HG03521 (cell line): ENCODE measurements at regions not wholly inside any gene's neighbourhood (a gene's known extent, or its start where the extent isn't known, plus 50 kb on each side); places are given as distances from the start of the nearest gene placed in this dataset.
"Not testable (repeated sequence)": the region's sequence is repeated elsewhere in the genome, so short reads cannot be mapped to it uniquely, and the experiment has no call there.

ENCODE experiments used
- ATAC-seq: cut with Tn5 transposase; IDR thresholded peaks from one replicate; pipeline ENCODE4 v1.9.1; 2021; ENCODE audit warnings: mild to moderate bottlenecking, moderate library complexity; ENCODE audit not compliant: unreplicated experiment

DNA sequence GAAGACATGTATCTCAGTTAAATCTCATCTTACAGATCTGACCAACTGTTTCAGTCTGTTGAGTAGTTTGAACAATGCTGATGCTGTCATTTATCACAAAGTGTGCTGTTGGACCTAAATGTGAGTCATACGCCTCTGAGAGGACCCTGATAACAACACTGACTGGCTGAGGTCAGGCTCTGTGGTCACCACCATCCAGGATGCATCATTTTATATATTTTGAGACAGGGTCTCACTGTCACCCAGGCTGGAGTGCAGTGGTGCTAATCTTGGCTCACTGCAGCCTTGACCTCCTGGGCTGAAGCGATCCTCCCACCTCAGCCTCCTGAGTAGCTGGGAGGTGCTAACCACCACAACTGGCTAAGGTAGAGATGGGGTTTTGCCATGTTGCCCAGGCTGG lies 181.0 kb upstream of the RGS6 start:
- ATAC-seq = no peak

DNA sequence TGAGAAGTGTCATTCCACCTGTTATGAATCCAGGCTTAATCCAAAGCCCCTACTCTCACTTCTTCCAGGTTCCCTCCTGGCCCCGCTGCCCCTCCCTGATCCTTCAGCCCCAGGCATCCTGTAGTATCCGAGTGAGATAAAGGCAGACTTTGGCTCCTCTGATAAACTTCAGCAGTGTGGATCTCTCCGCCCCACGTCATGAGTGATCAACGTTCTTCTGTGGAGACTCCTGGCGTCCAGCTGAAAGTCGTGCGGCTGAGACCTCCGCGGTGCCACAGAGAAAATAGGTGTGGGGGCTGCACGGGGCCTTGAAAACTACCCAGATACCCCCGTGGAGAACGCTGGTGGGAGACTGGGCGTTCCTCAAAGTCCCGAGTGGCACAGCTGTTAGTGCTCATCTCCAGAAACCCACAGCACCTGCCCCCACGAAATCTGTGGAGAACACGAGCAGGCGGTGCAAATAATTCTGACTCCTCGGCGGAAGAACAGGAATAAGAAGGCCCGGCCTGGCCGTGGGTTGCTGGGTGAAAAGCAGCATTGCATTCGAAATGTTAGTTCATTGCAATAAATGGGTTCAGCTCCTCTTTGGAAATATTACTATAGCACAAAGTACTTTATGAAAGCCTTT lies 180.0 kb upstream of the RGS6 start:
- ATAC-seq = no peak

DNA sequence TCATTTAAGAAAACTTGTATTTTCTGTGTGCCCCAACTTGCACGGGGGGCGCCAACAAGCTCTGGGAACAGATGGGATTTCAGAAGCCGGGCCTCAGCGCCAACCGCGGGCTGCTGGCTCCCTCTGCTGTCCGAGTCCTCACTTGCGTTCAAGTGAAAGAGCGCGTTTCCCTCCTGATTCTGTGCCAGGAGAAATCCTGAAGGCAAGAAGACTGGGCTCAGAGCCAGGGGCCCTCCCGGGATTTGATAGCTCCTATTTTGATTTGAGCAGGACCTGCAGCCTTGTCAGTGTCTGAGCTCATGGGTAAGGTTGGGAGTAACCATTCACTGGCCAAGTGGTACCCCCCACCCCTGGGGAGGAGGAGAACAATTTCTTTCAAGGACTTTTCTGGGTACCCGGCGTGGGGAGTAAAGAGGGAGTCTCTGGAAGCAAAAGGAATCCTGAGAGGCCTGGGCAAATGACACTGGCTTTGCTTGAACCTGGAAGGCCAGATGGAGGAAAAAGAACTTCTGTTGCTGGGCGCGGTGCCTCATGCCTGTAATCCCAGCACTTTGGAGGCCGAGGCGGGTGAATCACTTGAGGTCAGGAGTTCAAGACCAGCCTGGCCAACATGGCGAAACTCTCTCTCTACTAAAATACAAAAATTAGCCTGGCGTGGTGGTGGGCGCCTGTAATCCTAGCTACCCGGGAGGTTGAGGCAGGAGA lies 179.0 kb upstream of the RGS6 start:
- no peak for ATAC-seq

DNA sequence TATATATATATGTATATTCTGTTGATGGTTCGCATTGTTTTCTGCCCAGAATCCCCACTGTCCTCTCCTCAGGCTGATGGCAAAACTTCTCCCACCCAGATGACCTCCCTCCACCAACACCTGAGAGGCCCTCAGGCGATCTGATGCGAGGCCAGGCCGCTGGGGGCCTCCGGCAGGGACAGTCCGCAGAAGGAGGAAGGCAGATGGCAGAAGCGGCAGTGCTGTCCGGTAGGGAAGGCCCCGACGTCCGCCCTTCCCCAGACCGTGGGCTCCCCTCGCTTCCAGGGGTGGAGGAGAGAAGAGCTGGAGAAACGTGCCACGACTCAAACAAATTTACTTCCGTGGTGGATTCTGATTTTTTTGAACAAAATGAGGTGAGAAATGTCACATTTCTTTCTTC lies 178.3 kb upstream of the RGS6 start:
- no peak for ATAC-seq

DNA sequence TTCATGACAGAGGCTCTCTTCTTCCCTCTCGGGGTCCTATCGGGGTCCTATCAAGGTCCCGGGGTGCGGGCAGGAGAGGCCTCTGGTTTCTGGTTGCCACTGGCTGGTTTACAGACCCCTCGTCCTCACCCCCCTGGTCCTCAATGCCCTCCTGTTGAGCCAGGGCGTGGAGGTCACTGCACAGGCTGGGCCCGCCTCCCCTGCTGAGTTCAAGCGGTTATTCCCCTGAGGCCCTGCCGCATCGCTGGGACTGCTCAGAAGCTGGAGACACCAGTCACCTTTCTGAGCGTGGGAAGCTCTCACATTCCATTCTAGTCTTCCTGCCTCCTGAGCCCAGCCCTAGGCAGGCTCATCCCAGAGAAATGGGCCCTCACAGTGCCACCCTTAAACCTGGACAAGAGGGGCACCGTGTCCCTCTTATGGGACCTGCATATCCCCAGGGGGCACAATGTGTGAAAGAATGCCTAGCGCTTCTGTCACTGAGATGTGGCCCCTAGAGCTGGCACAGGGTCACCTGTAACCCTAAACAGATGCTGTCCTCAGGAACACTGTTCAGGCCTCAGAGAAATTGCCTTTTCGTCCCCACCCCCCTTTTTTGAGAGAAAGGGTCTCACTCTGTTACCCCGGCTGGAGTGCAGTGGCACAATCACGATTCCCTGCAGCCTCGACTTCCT lies 177.7 kb upstream of the RGS6 start:
- no peak for ATAC-seq

DNA sequence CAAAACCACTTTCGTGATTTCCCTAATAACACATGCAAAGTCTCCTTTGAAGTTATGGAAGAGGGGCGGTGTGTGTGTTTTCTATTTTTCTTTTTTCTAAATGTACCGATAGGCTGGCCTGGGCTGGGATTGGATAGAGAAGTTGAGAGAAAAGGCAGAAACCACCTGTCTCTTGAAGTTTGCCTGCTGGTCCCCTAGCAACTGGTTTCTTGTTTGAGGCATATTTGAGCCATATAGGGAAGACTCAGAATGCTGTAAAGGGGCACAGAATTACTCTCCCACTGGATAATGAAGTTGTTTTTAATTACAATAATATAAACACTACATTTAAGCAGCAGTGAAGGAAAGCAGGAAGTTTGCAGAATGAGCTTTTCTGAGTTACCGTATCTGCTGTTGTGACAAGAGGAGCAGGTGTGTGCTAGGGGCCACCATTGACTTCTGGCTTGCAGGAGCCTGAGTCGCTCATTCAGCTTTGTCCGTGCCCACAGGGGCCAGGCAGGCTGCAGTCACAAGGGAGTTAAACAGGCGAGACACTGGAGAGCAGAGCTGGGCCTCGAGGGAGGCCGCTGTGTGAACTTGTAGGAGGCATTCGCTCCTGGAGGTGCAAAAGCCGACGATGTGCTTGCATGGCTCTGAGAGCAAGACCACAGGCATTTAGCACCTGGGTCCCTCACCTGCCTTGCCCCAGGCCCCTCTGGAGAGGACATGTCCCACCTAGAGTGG lies 173.8 kb upstream of the RGS6 start:
- ATAC-seq = no peak

DNA sequence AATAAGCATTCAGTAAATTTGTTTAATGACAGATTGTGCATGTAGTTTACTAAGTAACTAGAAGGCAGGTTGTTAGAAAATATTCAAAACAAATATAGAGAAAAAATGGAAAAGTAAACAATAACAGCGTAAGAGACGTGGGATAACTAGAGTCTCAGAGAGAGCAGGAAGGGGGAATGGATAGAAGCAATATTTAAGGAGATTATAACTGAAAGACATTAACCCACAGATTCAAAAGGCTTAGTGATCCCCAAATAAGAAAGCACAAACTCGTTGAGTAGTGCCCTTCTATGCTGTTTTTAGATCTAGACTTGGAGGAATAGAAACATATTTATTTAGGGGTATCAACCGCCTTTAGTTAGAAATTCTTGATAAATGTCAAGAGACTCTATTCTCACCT lies 169.7 kb upstream of the RGS6 start:
- ATAC-seq = no peak

DNA sequence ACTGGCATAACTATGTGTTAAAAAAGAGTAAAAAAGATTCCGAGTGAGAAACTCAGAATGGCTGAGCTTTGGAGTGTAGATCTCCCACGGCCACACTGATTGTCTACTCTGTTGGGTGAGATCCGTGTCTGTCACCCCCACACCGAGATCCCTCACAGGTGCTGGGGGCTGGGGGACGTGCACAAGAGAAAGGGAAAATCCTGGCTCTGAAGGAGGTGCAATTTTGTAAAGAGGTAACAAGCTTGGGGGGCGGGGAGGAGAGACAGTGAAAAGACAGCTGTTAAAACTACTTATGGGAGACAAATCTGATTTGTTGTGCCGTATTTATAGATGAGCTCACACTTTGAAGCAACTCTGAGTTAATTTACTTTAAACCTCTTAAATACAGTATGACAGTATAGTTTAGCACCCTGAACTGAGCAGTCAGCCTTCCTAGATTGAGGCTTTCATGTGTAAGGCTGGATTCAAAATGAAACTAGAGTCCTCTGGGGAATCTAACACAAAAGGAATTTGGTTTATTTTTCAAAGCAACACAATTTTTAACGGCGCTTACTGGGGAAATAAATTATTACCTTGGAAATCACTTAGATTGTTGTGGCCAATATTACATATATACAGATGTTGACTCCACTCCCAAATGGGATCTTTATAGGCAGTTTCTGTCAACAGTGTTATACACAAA lies 167.4 kb upstream of the RGS6 start:
- no peak for ATAC-seq

DNA sequence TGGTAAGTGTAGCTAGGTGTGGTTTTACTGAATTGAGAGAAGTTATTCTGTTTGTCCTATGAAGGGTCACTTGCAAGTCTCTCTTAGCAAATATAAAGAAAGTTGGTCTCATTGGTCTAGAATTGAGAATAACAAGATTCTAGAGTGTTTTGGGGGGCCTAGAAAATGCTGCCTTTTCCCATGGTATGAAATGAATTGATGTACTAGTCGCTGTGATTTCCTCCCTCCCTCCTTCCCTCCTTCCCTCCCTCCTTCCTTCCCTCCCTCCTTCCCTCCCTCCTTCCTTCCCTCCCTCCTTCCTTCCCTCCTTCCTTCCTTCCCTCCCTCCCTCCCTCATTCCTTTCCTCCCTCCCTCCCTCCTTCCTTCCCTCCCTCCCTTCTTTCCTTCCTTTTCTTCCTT lies 166.7 kb upstream of the RGS6 start:
- no peak for ATAC-seq

DNA sequence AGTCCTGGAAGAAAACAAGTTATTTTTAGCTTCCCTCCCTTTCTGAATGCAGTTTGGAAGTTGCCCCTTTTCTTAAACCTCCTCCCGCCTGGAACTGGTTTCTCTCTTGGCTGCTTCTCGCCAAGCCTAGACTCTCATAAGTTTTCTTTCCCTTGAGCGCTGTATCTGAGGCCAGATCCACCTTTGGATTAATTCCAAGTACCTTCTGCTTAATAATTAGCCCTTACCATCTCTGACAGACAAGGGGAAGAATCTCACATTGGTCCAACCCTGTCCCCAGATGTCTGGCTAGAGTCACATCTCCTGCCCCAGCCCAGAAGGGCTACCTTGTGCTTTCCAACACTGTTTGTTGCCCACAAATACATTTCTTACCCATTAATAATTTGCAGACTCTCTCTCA lies 161.8 kb upstream of the RGS6 start:
- ATAC-seq = no peak

DNA sequence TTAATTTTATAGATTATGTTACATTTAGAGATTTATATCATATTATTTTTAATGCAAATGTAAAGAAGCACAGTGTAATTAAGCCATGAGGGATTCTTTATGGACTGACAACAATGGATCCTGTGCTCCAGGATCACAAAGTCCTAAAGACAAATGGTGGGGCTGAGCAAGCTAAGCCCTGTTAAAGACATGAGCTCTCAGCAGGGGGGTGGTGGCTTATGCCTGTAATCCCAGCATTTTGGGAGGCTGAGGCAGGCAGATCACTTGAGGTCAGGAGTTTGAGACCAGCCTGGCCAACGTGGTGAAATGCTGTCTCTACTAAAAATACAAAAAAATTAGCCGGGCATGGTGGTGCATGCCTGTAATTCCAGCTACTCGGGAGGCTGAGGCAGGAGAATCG lies 160.8 kb upstream of the RGS6 start:
- not testable (repeated sequence) for ATAC-seq

DNA sequence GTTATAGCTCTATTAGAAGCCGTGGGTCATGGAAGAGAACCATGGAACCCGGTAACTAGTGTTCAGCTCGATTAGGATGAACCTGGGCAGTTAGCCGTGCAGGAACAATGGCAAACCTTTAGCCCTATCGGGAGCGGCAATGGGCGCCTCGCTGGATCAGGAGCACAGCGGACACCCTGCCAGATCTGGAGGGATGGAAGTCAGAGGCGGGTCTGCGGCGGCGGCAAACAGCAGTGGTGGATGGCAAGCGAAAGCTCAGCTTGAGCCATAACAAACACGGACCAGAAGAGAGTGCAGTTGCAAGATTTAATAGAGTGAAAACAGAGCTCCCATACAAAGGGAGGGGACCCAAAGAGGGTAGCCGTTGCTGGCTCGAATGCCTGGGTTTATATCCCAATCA lies 160.2 kb upstream of the RGS6 start:
- ATAC-seq = not testable (repeated sequence)

DNA sequence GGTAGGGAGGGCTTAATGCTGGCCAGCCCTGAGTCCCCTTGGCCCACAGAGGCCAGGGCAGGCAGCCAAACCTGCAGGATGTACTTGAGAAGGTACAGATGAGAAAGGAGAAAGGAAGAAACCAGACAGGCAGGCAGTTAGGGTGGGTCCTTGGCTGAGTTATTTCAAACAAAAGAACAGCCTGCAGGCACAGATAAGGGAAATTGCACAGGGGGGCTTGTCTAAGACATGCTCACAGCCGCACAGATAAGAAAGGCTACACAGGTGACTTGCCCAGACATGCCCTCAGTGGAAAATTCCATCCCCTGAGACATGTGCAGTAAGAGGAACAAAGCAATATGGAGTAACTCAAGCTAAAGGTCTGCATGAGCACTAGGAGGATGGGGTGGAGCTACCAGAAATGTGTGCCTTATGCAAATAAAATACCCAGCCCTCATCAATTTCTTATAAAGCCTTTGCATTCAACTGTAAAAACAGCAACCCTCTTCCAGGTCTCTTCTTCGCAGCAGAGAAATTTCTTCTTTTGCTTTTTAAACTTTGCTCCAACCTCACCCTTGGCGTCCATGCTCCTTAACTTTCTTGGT lies 158.2 kb upstream of the RGS6 start:
- ATAC-seq = no peak

DNA sequence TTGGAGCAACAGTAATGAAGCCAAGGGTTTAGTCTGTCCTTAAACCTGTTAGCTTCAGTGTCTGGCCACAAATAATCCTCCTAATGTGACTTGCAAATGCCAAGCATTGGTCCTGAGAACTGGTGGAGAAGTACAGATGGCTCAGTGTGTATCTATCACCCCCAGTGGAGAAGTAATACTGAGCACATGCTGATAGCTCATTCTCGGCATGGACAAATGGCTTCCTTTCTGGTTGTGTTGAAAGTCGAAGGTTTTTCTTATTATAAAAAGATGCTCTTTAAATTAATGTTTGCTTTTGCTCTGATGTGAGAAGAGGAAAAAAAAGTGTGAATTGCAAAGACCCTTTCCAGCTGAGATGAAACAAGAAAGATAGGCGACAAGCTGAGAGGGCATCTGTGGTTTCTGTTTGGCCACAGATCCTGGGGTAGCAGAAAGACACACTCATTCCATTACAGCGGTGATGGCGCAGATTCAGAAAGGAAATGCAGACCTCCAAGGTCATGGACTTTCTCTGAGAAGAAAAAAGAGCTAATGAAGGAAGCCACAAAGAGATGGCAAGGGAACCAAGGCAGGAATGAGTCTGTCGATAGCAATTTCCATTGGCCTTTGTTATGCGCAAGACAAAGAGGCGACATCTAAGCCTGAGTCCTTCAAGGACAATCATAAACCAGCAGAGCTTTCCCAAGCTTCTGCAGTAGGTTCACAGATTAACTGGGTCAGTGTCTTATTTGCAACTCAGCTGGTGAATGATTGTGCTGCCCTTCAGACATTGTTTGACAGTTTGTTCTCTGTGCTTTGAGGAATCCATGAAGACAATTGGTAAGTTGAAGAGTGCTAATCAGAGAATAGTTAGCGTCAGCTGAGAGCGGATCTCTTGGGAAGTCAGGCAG lies 155.5 kb upstream of the RGS6 start:
- no peak for ATAC-seq

DNA sequence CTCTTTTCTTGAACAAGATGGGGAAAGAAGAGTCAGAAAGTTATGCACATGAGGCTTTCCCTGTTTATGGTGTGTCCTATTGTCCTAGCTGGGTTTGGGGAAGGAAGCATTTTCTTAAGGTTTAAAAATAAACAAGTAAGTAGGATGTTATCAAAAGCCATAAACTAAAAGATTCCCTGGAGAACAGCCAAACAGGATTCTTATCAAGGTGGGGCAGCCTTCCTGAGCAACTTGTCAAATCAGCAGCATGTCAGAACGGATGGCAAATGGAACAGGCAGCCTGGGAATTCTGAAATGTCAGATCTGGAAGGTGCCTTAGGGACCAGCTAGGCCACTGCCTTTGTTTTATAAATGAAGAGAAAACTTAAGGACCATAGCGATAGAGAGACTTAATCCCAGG lies 152.2 kb upstream of the RGS6 start:
- no peak for ATAC-seq

DNA sequence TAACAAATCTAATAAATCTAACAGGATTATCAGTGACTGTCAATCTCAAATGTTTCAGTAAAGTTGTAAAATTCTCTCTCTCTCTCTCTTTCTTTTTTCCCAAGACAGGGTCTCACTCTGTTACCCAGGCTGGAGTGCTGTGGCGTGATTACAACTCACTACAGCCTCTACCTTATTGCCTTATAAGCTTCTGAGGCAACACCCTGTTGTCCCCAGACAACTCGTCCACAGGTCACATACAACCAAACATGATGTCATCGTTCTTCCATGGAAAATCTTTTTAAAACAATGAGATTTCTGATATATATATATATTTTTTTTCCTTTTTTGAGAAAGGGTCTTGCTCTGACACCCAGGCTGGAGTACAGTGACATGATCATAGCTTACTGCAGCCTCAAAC lies 151.4 kb upstream of the RGS6 start:
- ATAC-seq = no peak

DNA sequence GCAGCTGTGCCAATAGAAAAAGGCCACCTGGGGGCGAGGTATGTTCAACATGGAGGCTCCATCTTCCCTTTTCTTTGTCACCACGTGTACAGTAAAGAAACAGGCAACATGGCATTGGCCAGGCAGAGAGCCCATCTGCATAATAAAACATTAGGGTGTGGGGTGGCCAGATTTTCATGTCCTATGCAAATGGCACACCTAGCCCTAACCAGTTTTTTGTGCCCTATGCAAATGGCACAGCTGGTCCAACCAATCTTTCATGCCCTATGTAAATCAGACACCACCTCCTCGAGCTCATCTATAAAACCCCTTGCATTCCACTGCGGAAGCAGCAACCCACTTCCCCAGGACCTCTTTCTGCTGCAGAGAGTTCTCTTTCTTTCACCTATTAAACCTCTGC lies 149.1 kb upstream of the RGS6 start:
- ATAC-seq = no peak

DNA sequence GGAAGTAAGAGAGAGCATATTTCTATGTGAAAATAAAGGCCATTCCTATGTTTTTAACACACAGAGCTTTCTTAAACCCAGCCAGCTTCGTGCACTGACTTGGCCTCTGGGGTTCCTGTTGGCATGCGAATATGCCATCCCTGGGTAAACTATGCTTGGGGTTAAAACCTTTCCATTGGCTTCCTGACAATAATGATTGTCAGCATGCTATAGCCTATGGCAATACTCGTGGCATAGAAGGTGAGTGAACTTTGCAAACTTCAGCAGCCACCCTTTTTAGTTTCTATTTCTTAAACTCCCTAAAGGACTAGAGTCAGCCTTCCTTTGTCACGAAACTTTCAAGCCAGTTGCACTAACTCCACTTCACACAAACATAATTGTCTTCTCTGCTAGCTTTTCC lies 148.4 kb upstream of the RGS6 start:
- ATAC-seq = no peak

DNA sequence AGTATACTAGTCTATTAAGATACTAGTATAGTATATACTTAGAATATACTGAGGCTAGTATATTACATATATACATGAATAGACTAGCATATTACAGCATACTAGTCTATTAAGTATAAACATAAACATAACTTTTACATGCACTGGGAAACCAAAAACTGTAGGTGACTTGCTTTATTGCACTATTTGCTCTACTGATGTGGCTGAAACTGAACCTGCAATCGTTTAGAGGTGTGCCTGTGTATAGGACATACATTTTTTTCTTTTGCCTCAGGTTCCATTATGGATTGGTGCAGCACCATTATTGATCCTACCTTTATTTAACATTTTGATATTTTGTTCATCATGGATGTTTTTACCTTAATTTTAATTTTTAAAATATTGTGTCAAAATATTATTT lies 143.2 kb upstream of the RGS6 start:
- no peak for ATAC-seq

DNA sequence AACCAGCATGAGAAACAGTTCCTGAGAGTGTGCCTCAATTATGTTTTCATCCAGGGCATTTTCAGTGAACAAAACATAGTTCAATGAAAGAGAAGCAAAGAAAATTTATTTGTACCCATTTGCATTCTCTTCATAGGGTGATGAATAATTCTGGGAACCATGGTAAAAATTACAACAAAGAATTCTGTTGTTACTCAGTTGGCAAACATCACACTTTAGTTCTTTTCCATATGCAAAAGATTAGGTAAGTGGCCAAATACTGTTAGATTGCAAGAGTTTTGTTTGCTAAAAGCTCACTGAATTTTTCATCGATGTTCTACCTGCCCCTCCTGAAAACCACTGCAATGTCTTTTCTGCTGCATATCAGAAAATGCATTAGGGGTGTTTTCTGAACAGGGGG lies 132.4 kb upstream of the RGS6 start:
- no peak for ATAC-seq
